Mesendoderm (in vitro differentiated cells): ENCODE measurements at regions not wholly inside any gene's neighbourhood (a gene's known extent, or its start where the extent isn't known, plus 50 kb on each side); places are given as distances from the start of the nearest gene placed in this dataset.

Experiments
- DNase-seq: peaks from one replicate; pipeline ENCODE4 v3.0.0; 2013
- H2AK5ac ChIP-seq: 2 replicates; pipeline ENCODE4 v1.6.1; 2013; ENCODE audit warnings: low read length, inconsistent platforms
- H2BK120ac ChIP-seq: 2 replicates; pipeline ENCODE4 v1.6.1; 2013; ENCODE audit warnings: low read depth, mild to moderate bottlenecking, low read length, moderate library complexity, mixed read lengths
- H2BK15ac ChIP-seq: replicated peaks from 2 replicates; pipeline ENCODE4 v1.6.1; 2013; ENCODE audit warnings: low read depth, mild to moderate bottlenecking, moderate library complexity
- H2BK5ac ChIP-seq: 2 replicates; pipeline ENCODE4 v1.6.1; 2013; ENCODE audit warnings: low read length, inconsistent platforms
- H3K18ac ChIP-seq: 2 replicates; pipeline ENCODE4 v1.6.1; 2013; ENCODE audit warnings: mild to moderate bottlenecking, low read length, mixed read lengths
- H3K23ac ChIP-seq: one replicate; pipeline ENCODE4 v1.6.1; 2013; ENCODE audit warnings: low read length
- H3K27ac ChIP-seq: 2 replicates; pipeline ENCODE4 v1.5.1; 2013; ENCODE audit warnings: low read depth, mild to moderate bottlenecking, inconsistent platforms, low read length, moderate library complexity
- H3K27me3 ChIP-seq: 2 replicates; pipeline ENCODE4 v1.6.1; 2013; ENCODE audit warnings: low read length, control low read depth, mild to moderate bottlenecking, inconsistent platforms; ENCODE audit not compliant: insufficient read depth, poor library complexity
- H3K36me3 ChIP-seq: 2 replicates; pipeline ENCODE4 v1.6.1; 2013; ENCODE audit warnings: low read length, inconsistent platforms; ENCODE audit not compliant: control insufficient read depth, insufficient read depth
- H3K4ac ChIP-seq: one replicate; pipeline ENCODE4 v1.6.1; 2013; ENCODE audit warnings: low read depth, mild to moderate bottlenecking, low read length, moderate library complexity
- H3K4me1 ChIP-seq: 2 replicates; pipeline ENCODE4 v1.6.1; 2013; ENCODE audit warnings: low read depth, low read length, inconsistent platforms; ENCODE audit not compliant: control insufficient read depth
- H3K4me2 ChIP-seq: 2 replicates; pipeline ENCODE4 v1.6.1; 2013; ENCODE audit warnings: low read length
- H3K4me3 ChIP-seq: 2 replicates; pipeline ENCODE4 v1.5.1; 2013; ENCODE audit warnings: mild to moderate bottlenecking, low read length
- H3K56ac ChIP-seq: one replicate; pipeline ENCODE4 v1.6.1; 2013; ENCODE audit warnings: low read length
- H3K79me1 ChIP-seq: 2 replicates; pipeline ENCODE4 v1.6.1; 2013; ENCODE audit warnings: low read length, inconsistent platforms
- H3K79me2 ChIP-seq: 2 replicates; pipeline ENCODE4 v1.6.1; 2013; ENCODE audit warnings: mild to moderate bottlenecking, low read length; ENCODE audit not compliant: control insufficient read depth, insufficient read depth
- H3K9ac ChIP-seq: 2 replicates; pipeline ENCODE4 v1.6.1; 2013; ENCODE audit warnings: low read length, inconsistent platforms
- H4K5ac ChIP-seq: one replicate; pipeline ENCODE4 v1.6.1; 2013; ENCODE audit warnings: low read length
- H4K8ac ChIP-seq: one replicate; pipeline ENCODE4 v1.6.1; 2013; ENCODE audit warnings: low read depth, mild to moderate bottlenecking, control low read depth, low read length, moderate library complexity
- WGBS: extraction: QIAGEN DNeasy Blood & Tissue Kit; methylation state at CpG from one replicate; pipeline ENCODE4 v1.1.7; 2013; ENCODE audit warnings: low lambda C conversion rate, missing lambda C conversion rate; ENCODE audit not compliant: insufficient coverage; ENCODE audit errors: extremely low coverage; 5-methylcytosine and 5-hydroxymethylcytosine counted together

- Histone ChIP-seq H3K9ac (no peak overlapping the region), H3K27ac (no peak overlapping the region), H3K18ac (no peak overlapping the region), H2BK15ac (no peak overlapping the region), H3K27me3 (no peaks in the 10 kb centered on the region), H3K79me2 (no peaks in the 10 kb centered on the region), H3K4ac (no peak overlapping the region), H3K79me1 (no peaks in the 10 kb centered on the region), H4K5ac (no peak overlapping the region), H2BK5ac (no peak overlapping the region), H4K8ac (no peak overlapping the region), H3K36me3 (no peaks in the 10 kb centered on the region), H3K56ac (no peak overlapping the region), H3K4me3 (no peak overlapping the region), H2BK120ac (no peak overlapping the region), H3K4me1 (no peaks in the 10 kb centered on the region), H3K23ac (no peak overlapping the region), H2AK5ac (no peak overlapping the region), H3K4me2 (no peak overlapping the region)
- no peak for DNase-seq
- WGBS = no CpG with 5 or more reads among the region's 3 CpGs
Observed at GRCh38 chr18:41418598-41418997, 536.4 kb upstream of the PIK3C3 start.

DNA sequence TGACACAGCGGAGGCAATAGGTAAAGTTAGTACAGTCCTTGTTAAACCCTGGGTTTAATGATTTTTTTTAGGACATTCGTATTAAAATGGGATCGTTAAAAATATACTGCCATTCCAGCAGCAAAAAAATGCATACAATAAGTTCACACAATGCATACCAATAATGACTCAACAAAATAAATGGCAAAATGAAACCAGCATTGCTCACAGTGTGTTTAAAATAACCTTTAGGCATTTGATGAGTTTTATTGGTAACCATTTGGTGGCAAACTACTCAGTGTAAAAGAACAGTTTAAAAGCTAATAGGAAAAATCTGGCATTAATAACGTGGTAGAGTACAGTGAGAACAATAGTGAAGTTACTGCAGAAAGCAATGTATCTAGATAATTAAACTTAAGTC lies 539.0 kb upstream of the PIK3C3 start:
- Histone ChIP-seq H3K9ac (no peak overlapping the region), H2BK120ac (no peak overlapping the region), H3K56ac (no peak overlapping the region), H4K8ac (no peak overlapping the region), H3K4me2 (no peak overlapping the region), H3K79me1 (no peaks in the 10 kb centered on the region), H2AK5ac (no peak overlapping the region), H2BK5ac (no peak overlapping the region), H3K23ac (no peak overlapping the region), H3K27ac (no peak overlapping the region), H4K5ac (no peak overlapping the region), H3K27me3 (no peaks in the 10 kb centered on the region), H3K4me3 (no peak overlapping the region), H3K4ac (no peak overlapping the region), H3K4me1 (no peaks in the 10 kb centered on the region), H3K36me3 (no peaks in the 10 kb centered on the region), H3K18ac (no peak overlapping the region), H2BK15ac (no peak overlapping the region), H3K79me2 (no peaks in the 10 kb centered on the region)
- no peak for DNase-seq
- no CpG with 5 or more reads among the region's 4 CpGs for WGBS

GRCh38 chr18:41410006-41410405 lies 545.0 kb upstream of the PIK3C3 start:
- no peaks in the 10 kb centered on the region for H3K4me1 ChIP-seq
- no peak overlapping the region for H2AK5ac ChIP-seq
- no peaks in the 10 kb centered on the region for H3K79me2 ChIP-seq
- H2BK5ac ChIP-seq = no peak overlapping the region
- H3K27ac ChIP-seq = no peak overlapping the region
- no peak overlapping the region for H2BK120ac ChIP-seq
- no peak overlapping the region for H3K4me2 ChIP-seq
- no peak overlapping the region for H3K4ac ChIP-seq
- H3K9ac ChIP-seq = no peak overlapping the region
- no peak overlapping the region for H4K8ac ChIP-seq
- H3K18ac ChIP-seq = no peak overlapping the region
- no peak overlapping the region for H3K23ac ChIP-seq
- DNase-seq = no peak
- no peak overlapping the region for H3K4me3 ChIP-seq
- H3K27me3 ChIP-seq = no peaks in the 10 kb centered on the region
- no peak overlapping the region for H4K5ac ChIP-seq
- no peaks in the 10 kb centered on the region for H3K36me3 ChIP-seq
- no peak overlapping the region for H3K56ac ChIP-seq
- H2BK15ac ChIP-seq = no peak overlapping the region
- H3K79me1 ChIP-seq = no peaks in the 10 kb centered on the region

GRCh38 chr18:41406834-41407233 lies 548.2 kb upstream of the PIK3C3 start:
- Histone ChIP-seq H3K56ac (no peak overlapping the region), H3K4me2 (no peak overlapping the region), H3K79me1 (no peaks in the 10 kb centered on the region), H4K8ac (no peak overlapping the region), H2BK5ac (no peak overlapping the region), H3K4me1 (no peaks in the 10 kb centered on the region), H3K23ac (no peak overlapping the region), H3K4ac (no peak overlapping the region), H3K27ac (no peak overlapping the region), H4K5ac (no peak overlapping the region), H3K9ac (no peak overlapping the region), H2BK15ac (no peak overlapping the region), H2AK5ac (no peak overlapping the region), H3K79me2 (no peaks in the 10 kb centered on the region), H3K18ac (no peak overlapping the region), H2BK120ac (no peak overlapping the region), H3K27me3 (no peaks in the 10 kb centered on the region), H3K36me3 (no peaks in the 10 kb centered on the region), H3K4me3 (no peak overlapping the region)
- DNase-seq = no peak
- WGBS = no CpG with 5 or more reads among the region's 2 CpGs

GRCh38 chr18:41396861-41397260 lies 558.2 kb upstream of the PIK3C3 start:
- no CpG with 5 or more reads among the region's 2 CpGs for WGBS
- H3K18ac ChIP-seq = no peak overlapping the region
- H3K27me3 ChIP-seq = no peaks in the 10 kb centered on the region
- no peak overlapping the region for H2BK15ac ChIP-seq
- H3K4me2 ChIP-seq = no peak overlapping the region
- H3K79me2 ChIP-seq = no peaks in the 10 kb centered on the region
- H3K36me3 ChIP-seq = no peaks in the 10 kb centered on the region
- no peaks in the 10 kb centered on the region for H3K79me1 ChIP-seq
- H3K4ac ChIP-seq = no peak overlapping the region
- no peak overlapping the region for H3K27ac ChIP-seq
- H4K8ac ChIP-seq = no peak overlapping the region
- no peak overlapping the region for H3K23ac ChIP-seq
- H4K5ac ChIP-seq = no peak overlapping the region
- H2AK5ac ChIP-seq = no peak overlapping the region
- no peaks in the 10 kb centered on the region for H3K4me1 ChIP-seq
- no peak overlapping the region for H3K9ac ChIP-seq
- H2BK120ac ChIP-seq = no peak overlapping the region
- H3K4me3 ChIP-seq = no peak overlapping the region
- no peak overlapping the region for H2BK5ac ChIP-seq
- H3K56ac ChIP-seq = no peak overlapping the region
- DNase-seq = no peak

DNA sequence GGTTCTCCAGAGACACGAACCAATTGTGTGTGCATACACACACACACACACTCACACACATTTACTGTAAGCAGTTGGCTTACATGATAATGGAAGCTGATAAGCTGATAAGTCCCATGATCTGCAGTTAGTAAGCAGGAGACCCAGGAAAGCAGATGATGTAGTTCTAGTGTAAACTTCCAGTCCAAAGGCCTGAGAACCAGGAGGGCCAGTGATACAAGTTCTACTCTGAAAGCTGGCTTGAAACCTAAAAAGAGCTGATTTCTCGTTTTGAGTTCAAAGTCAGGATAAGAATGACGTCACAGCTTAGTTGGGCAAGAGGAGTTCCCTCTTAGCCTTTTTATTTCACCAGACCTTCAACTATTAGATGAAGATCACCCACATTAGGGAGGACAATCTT lies 558.8 kb upstream of the PIK3C3 start:
- H3K36me3 ChIP-seq = no peaks in the 10 kb centered on the region
- no peaks in the 10 kb centered on the region for H3K79me1 ChIP-seq
- no peak overlapping the region for H3K23ac ChIP-seq
- no peak overlapping the region for H2BK5ac ChIP-seq
- H3K4me3 ChIP-seq = no peak overlapping the region
- no peak overlapping the region for H3K27ac ChIP-seq
- DNase-seq = peak; percentile 60
- no peak overlapping the region for H3K56ac ChIP-seq
- no peaks in the 10 kb centered on the region for H3K4me1 ChIP-seq
- no peaks in the 10 kb centered on the region for H3K27me3 ChIP-seq
- no CpG with 5 or more reads among the region's 3 CpGs for WGBS
- no peak overlapping the region for H3K9ac ChIP-seq
- no peak overlapping the region for H2BK15ac ChIP-seq
- no peak overlapping the region for H2BK120ac ChIP-seq
- no peak overlapping the region for H3K18ac ChIP-seq
- H3K79me2 ChIP-seq = no peaks in the 10 kb centered on the region
- H3K4me2 ChIP-seq = no peak overlapping the region
- H4K5ac ChIP-seq = no peak overlapping the region
- H2AK5ac ChIP-seq = no peak overlapping the region
- H4K8ac ChIP-seq = no peak overlapping the region
- no peak overlapping the region for H3K4ac ChIP-seq
